ENCODE measurements at regions not wholly inside any gene's neighbourhood (a gene's known extent, or its start where the extent isn't known, plus 50 kb on each side); places are given as distances from the start of the nearest gene placed in this dataset.

DNA sequence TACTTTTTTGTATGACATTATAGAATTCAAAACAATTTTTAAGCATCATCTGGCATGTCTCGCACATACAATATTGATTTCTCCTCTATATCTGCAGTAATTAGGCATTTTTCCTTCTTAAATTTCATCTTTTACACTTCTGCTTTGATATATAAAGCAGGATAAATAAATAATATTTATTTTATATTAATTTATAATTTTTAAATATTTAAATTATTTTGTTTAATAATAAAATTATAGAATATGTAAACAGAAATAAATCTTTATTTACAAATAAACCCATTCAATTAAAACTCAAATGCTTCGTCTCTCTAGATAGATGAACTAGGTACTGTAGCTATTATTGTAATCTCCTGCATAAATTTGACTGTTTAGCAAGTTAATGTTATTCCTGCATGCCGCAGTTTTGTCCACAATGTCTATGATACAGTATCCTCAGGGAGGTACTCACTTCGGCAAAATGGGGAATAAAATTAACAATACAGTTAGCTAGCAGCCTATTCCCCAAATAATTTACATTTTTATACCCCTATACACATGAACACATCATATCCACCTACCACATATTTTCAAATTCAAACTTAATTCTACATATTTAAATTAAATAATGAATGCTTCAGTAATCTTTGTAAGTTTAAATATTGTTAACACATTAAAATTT lies 473.6 kb upstream of the SLC10A2 start:
- Mint-ChIP-seq H3K4me1 (ENCODE audit: low read depth) (no peaks in the 10 kb centered on the region), H3K4me3 (no peak overlapping the region), H3K9me3 (peaks cover 60% of the 10 kb centered on the region), H3K27ac (no peak overlapping the region), H3K27me3 (ENCODE audit: insufficient read depth) (no peaks in the 10 kb centered on the region; the same call in 1 of the 2 replicates), H3K36me3 (ENCODE audit: low read depth) (peaks cover 5% of the 10 kb centered on the region; the same call in 1 of the 2 replicates)
- no peak for DNase-seq
- TF ChIP-seq, protein P1, sequence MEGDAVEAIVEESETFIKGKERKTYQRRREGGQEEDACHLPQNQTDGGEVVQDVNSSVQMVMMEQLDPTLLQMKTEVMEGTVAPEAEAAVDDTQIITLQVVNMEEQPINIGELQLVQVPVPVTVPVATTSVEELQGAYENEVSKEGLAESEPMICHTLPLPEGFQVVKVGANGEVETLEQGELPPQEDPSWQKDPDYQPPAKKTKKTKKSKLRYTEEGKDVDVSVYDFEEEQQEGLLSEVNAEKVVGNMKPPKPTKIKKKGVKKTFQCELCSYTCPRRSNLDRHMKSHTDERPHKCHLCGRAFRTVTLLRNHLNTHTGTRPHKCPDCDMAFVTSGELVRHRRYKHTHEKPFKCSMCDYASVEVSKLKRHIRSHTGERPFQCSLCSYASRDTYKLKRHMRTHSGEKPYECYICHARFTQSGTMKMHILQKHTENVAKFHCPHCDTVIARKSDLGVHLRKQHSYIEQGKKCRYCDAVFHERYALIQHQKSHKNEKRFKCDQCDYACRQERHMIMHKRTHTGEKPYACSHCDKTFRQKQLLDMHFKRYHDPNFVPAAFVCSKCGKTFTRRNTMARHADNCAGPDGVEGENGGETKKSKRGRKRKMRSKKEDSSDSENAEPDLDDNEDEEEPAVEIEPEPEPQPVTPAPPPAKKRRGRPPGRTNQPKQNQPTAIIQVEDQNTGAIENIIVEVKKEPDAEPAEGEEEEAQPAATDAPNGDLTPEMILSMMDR (IDR thresholded peaks at IDR 0.05), result no peak

DNA sequence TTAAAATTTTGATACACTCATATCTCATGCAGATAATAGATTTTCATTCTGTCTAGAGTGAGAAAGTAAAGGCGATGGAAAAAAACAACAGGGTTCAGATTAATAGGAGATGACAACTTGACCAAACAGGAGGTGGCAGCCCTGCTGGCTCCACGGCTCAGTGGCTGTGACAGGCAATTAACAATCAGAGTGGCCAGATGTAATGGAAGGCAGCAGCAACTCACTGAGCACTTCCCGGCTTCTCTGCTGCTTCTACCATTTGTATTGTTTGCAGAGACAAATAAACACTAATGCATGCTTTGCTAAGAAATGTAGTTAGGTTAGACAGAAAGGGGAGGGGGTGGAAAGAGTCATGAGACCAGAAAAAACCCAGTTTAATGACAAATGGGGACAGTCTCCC lies 473.0 kb upstream of the SLC10A2 start:
- H3K9me3 Mint-ChIP-seq, result peaks cover 59% of the 10 kb centered on the region
- peaks cover 5% of the 10 kb centered on the region; the same call in 1 of the 2 replicates for H3K36me3 Mint-ChIP-seq (ENCODE audit: low read depth)
- TF ChIP-seq, protein P1 (IDR thresholded peaks at IDR 0.05), result no peak
- H3K4me1 Mint-ChIP-seq (ENCODE audit: low read depth), result no peaks in the 10 kb centered on the region
- H3K4me3 Mint-ChIP-seq, result no peak overlapping the region
- no peak for DNase-seq
- no peaks in the 10 kb centered on the region; the same call in 1 of the 2 replicates for H3K27me3 Mint-ChIP-seq (ENCODE audit: insufficient read depth)
- no peak overlapping the region for H3K27ac Mint-ChIP-seq

DNA sequence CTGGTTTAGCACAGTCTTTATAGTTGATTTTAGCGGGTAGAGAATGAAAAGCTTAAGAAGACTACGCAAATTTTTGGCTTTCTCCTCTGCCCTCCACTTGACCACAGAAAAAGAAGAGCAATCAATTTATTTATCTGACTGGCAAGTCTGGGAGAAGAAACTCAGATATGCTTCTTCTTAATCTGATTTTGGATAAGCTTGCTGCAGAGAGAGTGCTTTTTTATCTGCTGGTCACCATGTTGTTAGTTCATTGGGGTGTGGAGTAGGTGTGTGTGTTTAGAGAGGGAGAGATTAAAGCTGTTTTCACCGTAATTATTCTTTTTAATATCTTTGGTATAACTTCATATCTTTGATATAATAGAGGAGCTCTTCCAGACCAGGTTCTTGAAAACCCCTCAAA lies 471.4 kb upstream of the SLC10A2 start:
- Mint-ChIP-seq H3K4me1 (ENCODE audit: low read depth) (no peaks in the 10 kb centered on the region), H3K27me3 (ENCODE audit: insufficient read depth) (peaks cover 3% of the 10 kb centered on the region; the same call in 1 of the 2 replicates), H3K36me3 (ENCODE audit: low read depth) (peaks cover 1% of the 10 kb centered on the region; the same call in 1 of the 2 replicates), H3K9me3 (peaks cover 53% of the 10 kb centered on the region), H3K27ac (no peak overlapping the region), H3K4me3 (no peak overlapping the region)
- DNase-seq, result no peak
- TF ChIP-seq, protein P1 (IDR thresholded peaks at IDR 0.05), result no peak

DNA sequence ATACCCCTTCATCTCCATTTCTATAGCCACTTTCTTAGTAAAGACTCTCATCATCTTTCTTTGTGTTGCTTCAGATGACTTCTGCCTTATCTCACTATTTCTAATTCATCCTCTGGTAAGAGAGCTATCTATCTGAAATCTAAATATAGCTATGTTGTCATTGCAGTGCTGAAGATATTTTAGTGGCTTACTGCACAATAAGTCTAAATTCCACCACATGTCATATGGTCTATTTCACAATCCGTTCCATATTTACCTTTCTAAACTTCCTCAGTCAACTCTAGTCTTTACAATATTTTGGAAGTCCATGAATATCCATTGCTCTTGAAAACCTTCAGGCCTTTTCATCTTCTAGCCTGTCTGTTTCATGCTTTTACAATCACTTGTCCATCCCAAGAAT lies 465.1 kb upstream of the SLC10A2 start:
- Mint-ChIP-seq H3K36me3 (ENCODE audit: low read depth) (no peaks in the 10 kb centered on the region), H3K4me1 (ENCODE audit: low read depth) (no peaks in the 10 kb centered on the region), H3K4me3 (no peak overlapping the region), H3K9me3 (peaks cover 48% of the 10 kb centered on the region), H3K27me3 (ENCODE audit: insufficient read depth) (peaks cover 3% of the 10 kb centered on the region; the same call in 1 of the 2 replicates), H3K27ac (no peak overlapping the region)
- DNase-seq, result no peak
- TF ChIP-seq, protein P1 (IDR thresholded peaks at IDR 0.05), result no peak

DNA sequence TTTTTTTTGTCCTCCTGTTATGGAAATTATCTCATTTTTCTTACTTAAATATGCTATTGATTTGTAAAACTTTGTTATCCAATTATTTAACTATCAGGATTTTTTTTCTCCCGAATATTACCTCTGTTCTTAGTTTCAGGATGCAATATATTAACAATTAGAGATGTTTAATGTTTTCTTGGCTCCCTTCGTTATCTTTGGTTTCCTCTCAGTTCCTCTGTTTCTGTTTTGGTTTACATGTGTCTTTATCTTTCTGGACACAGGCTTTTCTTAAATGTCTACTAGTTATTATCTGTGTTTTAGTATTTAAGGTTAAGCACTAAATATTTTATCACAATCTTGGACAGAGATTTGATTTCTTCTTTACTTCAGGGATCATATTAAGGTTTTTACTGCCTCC lies 462.2 kb upstream of the SLC10A2 start:
- Mint-ChIP-seq H3K36me3 (ENCODE audit: low read depth) (no peaks in the 10 kb centered on the region), H3K27me3 (ENCODE audit: insufficient read depth) (no peaks in the 10 kb centered on the region), H3K4me1 (ENCODE audit: low read depth) (no peaks in the 10 kb centered on the region), H3K4me3 (no peak overlapping the region), H3K9me3 (peaks cover 31% of the 10 kb centered on the region), H3K27ac (no peak overlapping the region)
- DNase-seq, result no peak
- TF ChIP-seq, protein P1 (IDR thresholded peaks at IDR 0.05), result no peak
